HL-60 (cell line): ENCODE measurements at regions not wholly inside any gene's neighbourhood (a gene's known extent, or its start where the extent isn't known, plus 50 kb on each side); places are given as distances from the start of the nearest gene placed in this dataset.

Experiments used
- CTCF ChIP-seq: IDR thresholded peaks from one replicate; pipeline ENCODE4 v1.5.1; 2011; ENCODE audit warnings: low read length, control low read depth, inconsistent platforms; ENCODE audit not compliant: insufficient read depth
- GABPA ChIP-seq: IDR thresholded peaks from 2 replicates; pipeline ENCODE4 v1.6.1; 2012; ENCODE audit warnings: low read depth
- POLR2AphosphoS5 ChIP-seq: IDR thresholded peaks from 2 replicates; pipeline ENCODE4 v1.6.1; 2012; ENCODE audit warnings: low read depth

DNA sequence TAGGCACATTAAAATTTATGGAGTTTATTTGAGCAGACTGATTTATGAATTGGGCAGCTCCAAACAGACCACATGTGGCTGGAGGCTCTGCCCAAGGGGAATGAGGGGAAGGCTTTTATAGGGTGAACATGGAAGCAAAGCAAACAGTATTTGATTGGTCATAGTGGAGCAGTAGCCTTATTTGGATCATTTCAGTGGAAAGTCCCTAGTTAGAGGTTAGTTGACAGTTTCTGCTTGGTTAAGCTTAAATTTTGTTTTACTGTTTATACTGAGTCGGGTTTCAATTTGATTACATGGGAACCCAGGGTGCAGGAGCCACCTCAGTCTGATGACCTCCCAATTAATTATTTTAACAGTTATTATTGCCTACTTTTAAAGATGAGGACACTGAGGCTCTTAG is 140.5 kb downstream of the NDFIP2 start:
- TF ChIP-seq CTCF (no peak), GABPA (no peak), POLR2AphosphoS5 (no peak)
